HEK293 (cell line): ENCODE measurements at regions not wholly inside any gene's neighbourhood (a gene's known extent, or its start where the extent isn't known, plus 50 kb on each side); places are given as distances from the start of the nearest gene placed in this dataset.

Experiments
- CTCF ChIA-PET: fragments of 350-600 bp; formaldehyde crosslinking; extraction: SDS; loops from one replicate; lab custom pipeline; 2021; ENCODE audit warnings: antibody characterized with exemption; lab: Yijun Ruan, JAX
- POLR2A ChIA-PET: fragments of 300-600 bp; formaldehyde crosslinking; extraction: SDS; loops from one replicate; lab custom pipeline; 2020; ENCODE audit warnings: antibody characterized with exemption, inconsistent platforms; lab: Yijun Ruan, JAX
- H3K27ac ChIP-seq: fragments of 200-500 bp; sonication (Bioruptor generic); 2 replicates; pipeline ENCODE4 v1.5.1; 2014; ENCODE audit warnings: low read depth, low read length, control low read depth, inconsistent platforms; ENCODE audit errors: extremely low read depth
- H3K36me3 ChIP-seq, 2 experiments: fragments of 200-500 bp in 1 of 2; sonication (Bioruptor generic) in 1 of 2; 1 replicate in 1 of 2; 2 replicates in 1 of 2; pipeline ENCODE4 v1.5.1; 2014 to 2017; ENCODE audit warnings: inconsistent platforms in 2 of 2, low read length in 2 of 2; ENCODE audit not compliant: control insufficient read depth in 2 of 2, insufficient read depth in 1 of 2
- H3K4me1 ChIP-seq: fragments of 200-500 bp; sonication (Bioruptor generic); 2 replicates; pipeline ENCODE4 v1.5.1; 2014; ENCODE audit warnings: mild to moderate bottlenecking, low read length, inconsistent platforms; ENCODE audit not compliant: control insufficient read depth, insufficient read depth
- H3K4me3 ChIP-seq: 2 replicates; pipeline ENCODE4 v1.5.1; 2011; ENCODE audit warnings: low read depth, mild to moderate bottlenecking, control low read depth, low read length, moderate library complexity
- H3K9me3 ChIP-seq: fragments of 200-500 bp; sonication (Bioruptor generic); 2 replicates; pipeline ENCODE4 v1.5.1; 2014; ENCODE audit warnings: low read depth, low read length, inconsistent platforms; ENCODE audit not compliant: control insufficient read depth, insufficient read depth
- IKZF3 ChIP-seq: fragments of 450-650 bp; IDR thresholded peaks from 2 replicates; pipeline ENCODE4 v1.5.0; 2018; ENCODE audit warnings: missing biosample characterization, mild to moderate bottlenecking, missing genetic modification characterization, moderate library complexity
- PRDM1 ChIP-seq: fragments of 450-650 bp; formaldehyde crosslinking; IDR thresholded peaks from 2 replicates; pipeline ENCODE4; 2016; ENCODE audit warnings: missing biosample characterization, missing genetic modification characterization
- PRDM10 ChIP-seq: fragments of 450-650 bp; formaldehyde crosslinking; IDR thresholded peaks from 2 replicates; pipeline ENCODE4 v1.5.1; 2016; ENCODE audit warnings: missing biosample characterization, missing genetic modification characterization
- SCRT1 ChIP-seq: fragments of 450-650 bp; formaldehyde crosslinking; IDR thresholded peaks from 2 replicates; pipeline ENCODE4 v1.5.1; 2016; ENCODE audit warnings: missing biosample characterization, missing genetic modification characterization, borderline replicate concordance
- TRIM28 ChIP-seq: IDR thresholded peaks from 2 replicates; pipeline ENCODE4 v1.6.1; 2011; ENCODE audit warnings: low read length, control low read depth, borderline replicate concordance
- ZFHX2 ChIP-seq: fragments of 450-650 bp; formaldehyde crosslinking; conservative IDR thresholded peaks from 2 replicates; pipeline ENCODE4 v1.5.1; 2016; ENCODE audit warnings: missing biosample characterization, missing genetic modification characterization
- ZFP69B ChIP-seq: fragments of 450-650 bp; formaldehyde crosslinking; IDR thresholded peaks from 2 replicates; pipeline ENCODE4 v1.5.1; 2016; ENCODE audit warnings: missing biosample characterization, missing genetic modification characterization
- ZNF157 ChIP-seq: fragments of 450-650 bp; formaldehyde crosslinking; IDR thresholded peaks from 2 replicates; pipeline ENCODE4 v1.5.1; 2016; ENCODE audit warnings: missing biosample characterization, missing genetic modification characterization
- ZNF2 ChIP-seq: fragments of 450-650 bp; formaldehyde crosslinking; IDR thresholded peaks from 2 replicates; pipeline ENCODE4 v1.5.1; 2016; ENCODE audit warnings: missing biosample characterization, missing genetic modification characterization
- ZNF223 ChIP-seq: fragments of 450-650 bp; formaldehyde crosslinking; IDR thresholded peaks from 2 replicates; pipeline ENCODE4 v1.5.1; 2016; ENCODE audit warnings: missing biosample characterization, missing genetic modification characterization
- ZNF266 ChIP-seq: fragments of 450-650 bp; formaldehyde crosslinking; IDR thresholded peaks from 2 replicates; pipeline ENCODE4 v1.5.1; 2016; ENCODE audit warnings: missing biosample characterization, missing genetic modification characterization, low read depth
- ZNF302 ChIP-seq: fragments of 450-650 bp; formaldehyde crosslinking; IDR thresholded peaks from 2 replicates; pipeline ENCODE4 v1.5.1; 2016; ENCODE audit warnings: missing biosample characterization, missing genetic modification characterization, low read depth
- ZNF416 ChIP-seq: fragments of 450-650 bp; formaldehyde crosslinking; IDR thresholded peaks from 2 replicates; pipeline ENCODE4 v1.5.1; 2016; ENCODE audit warnings: missing biosample characterization, missing genetic modification characterization
- ZNF473 ChIP-seq: fragments of 450-650 bp; formaldehyde crosslinking; IDR thresholded peaks from 2 replicates; pipeline ENCODE4 v1.5.1; 2017; ENCODE audit warnings: missing biosample characterization, missing genetic modification characterization
- ZNF555 ChIP-seq: fragments of 450-650 bp; formaldehyde crosslinking; conservative IDR thresholded peaks from 2 replicates; pipeline ENCODE4 v1.5.1; 2017; ENCODE audit warnings: missing biosample characterization, mild to moderate bottlenecking, missing genetic modification characterization, inconsistent platforms
- ZNF777 ChIP-seq: fragments of 450-650 bp; formaldehyde crosslinking; IDR thresholded peaks from 2 replicates; pipeline ENCODE4 v1.5.1; 2017; ENCODE audit warnings: missing biosample characterization, missing genetic modification characterization, borderline replicate concordance
- ZNF792 ChIP-seq: fragments of 450-650 bp; formaldehyde crosslinking; IDR thresholded peaks from 2 replicates; pipeline ENCODE4 v1.5.1; 2016; ENCODE audit warnings: missing biosample characterization, missing genetic modification characterization
- ZNF830 ChIP-seq: fragments of 450-650 bp; IDR thresholded peaks from 2 replicates; pipeline ENCODE4 v1.5.0; 2018; ENCODE audit warnings: missing biosample characterization, missing genetic modification characterization, low read depth, mild to moderate bottlenecking, moderate library complexity
- TF ChIP-seq, protein P1 (sequence below): fragments of 450-650 bp; formaldehyde crosslinking; IDR thresholded peaks from 2 replicates; pipeline ENCODE4 v1.5.1; 2016; ENCODE audit warnings: missing biosample characterization, missing genetic modification characterization

- no peaks in the 10 kb centered on the region for H3K9me3 ChIP-seq
- ChIA-PET POLR2A (no interaction called here), CTCF (interaction anchor here (0.6 to 0.7 kb wide), 2 partner anchors 14 to 468 kb away, joined by 3 to 4 read pairs; no protein-coding TSS in a partner anchor)
- no peak overlapping the region for H3K4me3 ChIP-seq
- peaks cover 3% of the 10 kb centered on the region for H3K4me1 ChIP-seq
- TF ChIP-seq, protein P1, sequence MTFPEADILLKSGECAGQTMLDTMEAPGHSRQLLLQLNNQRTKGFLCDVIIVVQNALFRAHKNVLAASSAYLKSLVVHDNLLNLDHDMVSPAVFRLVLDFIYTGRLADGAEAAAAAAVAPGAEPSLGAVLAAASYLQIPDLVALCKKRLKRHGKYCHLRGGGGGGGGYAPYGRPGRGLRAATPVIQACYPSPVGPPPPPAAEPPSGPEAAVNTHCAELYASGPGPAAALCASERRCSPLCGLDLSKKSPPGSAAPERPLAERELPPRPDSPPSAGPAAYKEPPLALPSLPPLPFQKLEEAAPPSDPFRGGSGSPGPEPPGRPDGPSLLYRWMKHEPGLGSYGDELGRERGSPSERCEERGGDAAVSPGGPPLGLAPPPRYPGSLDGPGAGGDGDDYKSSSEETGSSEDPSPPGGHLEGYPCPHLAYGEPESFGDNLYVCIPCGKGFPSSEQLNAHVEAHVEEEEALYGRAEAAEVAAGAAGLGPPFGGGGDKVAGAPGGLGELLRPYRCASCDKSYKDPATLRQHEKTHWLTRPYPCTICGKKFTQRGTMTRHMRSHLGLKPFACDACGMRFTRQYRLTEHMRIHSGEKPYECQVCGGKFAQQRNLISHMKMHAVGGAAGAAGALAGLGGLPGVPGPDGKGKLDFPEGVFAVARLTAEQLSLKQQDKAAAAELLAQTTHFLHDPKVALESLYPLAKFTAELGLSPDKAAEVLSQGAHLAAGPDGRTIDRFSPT (tag by site-specific recombination) = no peak
- TF ChIP-seq ZNF830 (tag by site-specific recombination) (no peak), ZNF792 (tag by site-specific recombination) (no peak), ZNF302 (tag by site-specific recombination) (no peak), PRDM10 (no peak), ZNF2 (no peak), ZNF157 (tag by site-specific recombination) (no peak), ZNF223 (tag by site-specific recombination) (no peak)
- TF ChIP-seq, all 188 proteins: peak for 0
- no peak overlapping the region for H3K27ac ChIP-seq
- no peaks in the 10 kb centered on the region for H3K36me3 ChIP-seq
Observed at GRCh38 chr17:73824321-73824720, 180.1 kb upstream of the SDK2 start.

DNA sequence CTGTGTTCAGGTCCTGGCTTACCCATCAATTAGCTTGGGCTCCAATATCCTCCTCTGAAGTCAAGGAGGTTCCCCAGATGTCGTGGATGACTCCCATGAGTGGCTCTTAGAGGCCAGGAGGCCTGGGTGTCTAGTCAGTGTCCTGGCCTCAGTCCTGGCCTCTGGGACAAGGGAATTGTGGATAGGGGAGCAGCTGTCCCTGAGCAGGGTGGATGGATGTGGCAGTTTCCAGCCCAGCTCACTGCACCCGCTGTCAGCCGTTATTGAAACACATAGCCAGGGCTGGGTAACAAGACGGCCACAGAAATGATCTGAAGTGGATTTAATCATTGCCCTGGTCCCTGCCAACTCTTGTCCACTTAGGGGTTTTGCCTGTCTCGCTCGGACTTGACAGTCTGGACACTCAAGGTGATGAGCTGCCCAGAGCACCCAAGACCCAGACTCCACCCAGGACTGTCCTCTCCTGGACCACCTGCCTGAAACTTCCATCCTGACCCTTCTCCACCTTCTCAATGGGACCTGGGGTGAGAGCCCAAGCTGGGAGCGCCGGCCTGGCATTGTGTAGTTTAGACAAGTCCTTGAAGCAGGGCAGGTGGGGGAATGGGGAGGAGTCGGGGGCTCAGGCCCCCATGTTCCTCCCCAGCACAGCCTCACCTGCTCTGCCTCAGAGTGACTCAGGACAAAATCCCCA, 182.1 kb upstream of the SDK2 start:
- POLR2A ChIA-PET = no interaction called here
- Histone ChIP-seq H3K36me3 (no peaks in the 10 kb centered on the region), H3K27ac (no peak overlapping the region), H3K4me3 (no peak overlapping the region)
- CTCF ChIA-PET = interaction anchor here (0.6 kb wide), 1 partner anchor 445 kb away, joined by 4 read pairs; no protein-coding TSS in a partner anchor
- TF ChIP-seq SCRT1 = no peak
- no peak for TF ChIP-seq ZFP69B (tag by site-specific recombination)
- no peak for TF ChIP-seq IKZF3 (tag by site-specific recombination)
- TF ChIP-seq ZFHX2 = no peak
- no peak for TF ChIP-seq ZNF473 (tag by site-specific recombination)
- no peak for TF ChIP-seq ZNF416 (tag by site-specific recombination)
- no peak for TF ChIP-seq ZNF777
- no peak for TF ChIP-seq ZNF266 (tag by site-specific recombination)
- TF ChIP-seq ZNF555 (tag by site-specific recombination) = no peak
- TF ChIP-seq PRDM1 (tag by site-specific recombination) = no peak
- TF ChIP-seq TRIM28 = no peak
- TF ChIP-seq, all 188 proteins: peak for 0
- H3K4me1 ChIP-seq = peaks cover 3% of the 10 kb centered on the region
- no peaks in the 10 kb centered on the region for H3K9me3 ChIP-seq
